ENCODE measurements at regions not wholly inside any gene's neighbourhood (a gene's known extent, or its start where the extent isn't known, plus 50 kb on each side); places are given as distances from the start of the nearest gene placed in this dataset.

DNA sequence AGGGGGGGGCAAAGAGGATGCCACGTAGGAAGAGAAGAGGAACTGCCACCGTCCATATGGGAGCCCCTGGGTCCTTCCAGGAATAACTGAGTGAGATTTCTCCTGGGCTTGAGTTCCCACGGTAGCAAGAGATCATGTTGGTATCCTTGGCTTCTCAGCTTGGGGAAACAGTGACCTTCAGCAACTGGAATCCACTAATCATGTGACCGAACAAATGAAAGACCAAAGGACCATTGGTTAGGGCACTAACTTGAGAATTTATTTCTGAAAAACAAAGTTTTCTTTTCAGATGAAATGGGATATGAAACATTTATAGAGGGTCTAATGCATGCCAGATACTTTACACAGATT, 259.4 kb upstream of the ID2 start:
- TF ChIP-seq ZNF785 (tag by site-specific recombination; IDR thresholded peaks at IDR 0.05) (no peak), YY1 (tag by site-specific recombination; IDR thresholded peaks at IDR 0.05) (no peak), ZNF791 (tag by site-specific recombination; IDR thresholded peaks at IDR 0.05) (no peak), ZNF707 (tag by site-specific recombination; IDR thresholded peaks at IDR 0.05) (no peak), ZNF423 (tag by site-specific recombination; IDR thresholded peaks at IDR 0.05) (no peak), GLI4 (tag by site-specific recombination; IDR thresholded peaks at IDR 0.05) (no peak), ZFP41 (tag by site-specific recombination; IDR thresholded peaks at IDR 0.05; ENCODE audit: borderline replicate concordance) (no peak), SP2 (tag by site-specific recombination; IDR thresholded peaks at IDR 0.05) (no peak), ZBTB17 (tag by site-specific recombination; IDR thresholded peaks at IDR 0.05) (no peak), ZBTB7A (tag by site-specific recombination; IDR thresholded peaks at IDR 0.05; ENCODE audit: low read depth) (no peak)
- TF ChIP-seq, protein P1, sequence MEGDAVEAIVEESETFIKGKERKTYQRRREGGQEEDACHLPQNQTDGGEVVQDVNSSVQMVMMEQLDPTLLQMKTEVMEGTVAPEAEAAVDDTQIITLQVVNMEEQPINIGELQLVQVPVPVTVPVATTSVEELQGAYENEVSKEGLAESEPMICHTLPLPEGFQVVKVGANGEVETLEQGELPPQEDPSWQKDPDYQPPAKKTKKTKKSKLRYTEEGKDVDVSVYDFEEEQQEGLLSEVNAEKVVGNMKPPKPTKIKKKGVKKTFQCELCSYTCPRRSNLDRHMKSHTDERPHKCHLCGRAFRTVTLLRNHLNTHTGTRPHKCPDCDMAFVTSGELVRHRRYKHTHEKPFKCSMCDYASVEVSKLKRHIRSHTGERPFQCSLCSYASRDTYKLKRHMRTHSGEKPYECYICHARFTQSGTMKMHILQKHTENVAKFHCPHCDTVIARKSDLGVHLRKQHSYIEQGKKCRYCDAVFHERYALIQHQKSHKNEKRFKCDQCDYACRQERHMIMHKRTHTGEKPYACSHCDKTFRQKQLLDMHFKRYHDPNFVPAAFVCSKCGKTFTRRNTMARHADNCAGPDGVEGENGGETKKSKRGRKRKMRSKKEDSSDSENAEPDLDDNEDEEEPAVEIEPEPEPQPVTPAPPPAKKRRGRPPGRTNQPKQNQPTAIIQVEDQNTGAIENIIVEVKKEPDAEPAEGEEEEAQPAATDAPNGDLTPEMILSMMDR (tag by site-specific recombination; IDR thresholded peaks at IDR 0.05): no peak
- TF ChIP-seq, protein P2, sequence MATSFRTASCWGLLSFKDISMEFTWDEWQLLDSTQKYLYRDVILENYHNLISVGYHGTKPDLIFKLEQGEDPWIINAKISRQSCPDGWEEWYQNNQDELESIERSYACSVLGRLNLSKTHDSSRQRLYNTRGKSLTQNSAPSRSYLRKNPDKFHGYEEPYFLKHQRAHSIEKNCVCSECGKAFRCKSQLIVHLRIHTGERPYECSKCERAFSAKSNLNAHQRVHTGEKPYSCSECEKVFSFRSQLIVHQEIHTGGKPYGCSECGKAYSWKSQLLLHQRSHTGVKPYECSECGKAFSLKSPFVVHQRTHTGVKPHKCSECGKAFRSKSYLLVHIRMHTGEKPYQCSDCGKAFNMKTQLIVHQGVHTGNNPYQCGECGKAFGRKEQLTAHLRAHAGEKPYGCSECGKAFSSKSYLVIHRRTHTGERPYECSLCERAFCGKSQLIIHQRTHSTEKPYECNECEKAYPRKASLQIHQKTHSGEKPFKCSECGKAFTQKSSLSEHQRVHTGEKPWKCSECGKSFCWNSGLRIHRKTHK (tag by site-specific recombination; IDR thresholded peaks at IDR 0.05): no peak
- TF ChIP-seq, protein P3, sequence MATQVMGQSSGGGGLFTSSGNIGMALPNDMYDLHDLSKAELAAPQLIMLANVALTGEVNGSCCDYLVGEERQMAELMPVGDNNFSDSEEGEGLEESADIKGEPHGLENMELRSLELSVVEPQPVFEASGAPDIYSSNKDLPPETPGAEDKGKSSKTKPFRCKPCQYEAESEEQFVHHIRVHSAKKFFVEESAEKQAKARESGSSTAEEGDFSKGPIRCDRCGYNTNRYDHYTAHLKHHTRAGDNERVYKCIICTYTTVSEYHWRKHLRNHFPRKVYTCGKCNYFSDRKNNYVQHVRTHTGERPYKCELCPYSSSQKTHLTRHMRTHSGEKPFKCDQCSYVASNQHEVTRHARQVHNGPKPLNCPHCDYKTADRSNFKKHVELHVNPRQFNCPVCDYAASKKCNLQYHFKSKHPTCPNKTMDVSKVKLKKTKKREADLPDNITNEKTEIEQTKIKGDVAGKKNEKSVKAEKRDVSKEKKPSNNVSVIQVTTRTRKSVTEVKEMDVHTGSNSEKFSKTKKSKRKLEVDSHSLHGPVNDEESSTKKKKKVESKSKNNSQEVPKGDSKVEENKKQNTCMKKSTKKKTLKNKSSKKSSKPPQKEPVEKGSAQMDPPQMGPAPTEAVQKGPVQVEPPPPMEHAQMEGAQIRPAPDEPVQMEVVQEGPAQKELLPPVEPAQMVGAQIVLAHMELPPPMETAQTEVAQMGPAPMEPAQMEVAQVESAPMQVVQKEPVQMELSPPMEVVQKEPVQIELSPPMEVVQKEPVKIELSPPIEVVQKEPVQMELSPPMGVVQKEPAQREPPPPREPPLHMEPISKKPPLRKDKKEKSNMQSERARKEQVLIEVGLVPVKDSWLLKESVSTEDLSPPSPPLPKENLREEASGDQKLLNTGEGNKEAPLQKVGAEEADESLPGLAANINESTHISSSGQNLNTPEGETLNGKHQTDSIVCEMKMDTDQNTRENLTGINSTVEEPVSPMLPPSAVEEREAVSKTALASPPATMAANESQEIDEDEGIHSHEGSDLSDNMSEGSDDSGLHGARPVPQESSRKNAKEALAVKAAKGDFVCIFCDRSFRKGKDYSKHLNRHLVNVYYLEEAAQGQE (tag by site-specific recombination; IDR thresholded peaks at IDR 0.05): no peak
